Renal cortex interstitium (tissue), 11 donors: ENCODE measurements at regions not wholly inside any gene's neighbourhood (a gene's known extent, or its start where the extent isn't known, plus 50 kb on each side); places are given as distances from the start of the nearest gene placed in this dataset.
A peak's percentile ranks its signal among the peaks of the same experiment; 100 is the strongest.

Experiments
- DNase-seq, 11 donors: peaks; one replicate each; pipeline ENCODE4 v3.0.0-alpha.2; 2013; ENCODE audit warnings: low read depth in 9 of 11, low spot score in 4 of 11; ENCODE audit errors: extremely low read depth in 1 of 11

DNA sequence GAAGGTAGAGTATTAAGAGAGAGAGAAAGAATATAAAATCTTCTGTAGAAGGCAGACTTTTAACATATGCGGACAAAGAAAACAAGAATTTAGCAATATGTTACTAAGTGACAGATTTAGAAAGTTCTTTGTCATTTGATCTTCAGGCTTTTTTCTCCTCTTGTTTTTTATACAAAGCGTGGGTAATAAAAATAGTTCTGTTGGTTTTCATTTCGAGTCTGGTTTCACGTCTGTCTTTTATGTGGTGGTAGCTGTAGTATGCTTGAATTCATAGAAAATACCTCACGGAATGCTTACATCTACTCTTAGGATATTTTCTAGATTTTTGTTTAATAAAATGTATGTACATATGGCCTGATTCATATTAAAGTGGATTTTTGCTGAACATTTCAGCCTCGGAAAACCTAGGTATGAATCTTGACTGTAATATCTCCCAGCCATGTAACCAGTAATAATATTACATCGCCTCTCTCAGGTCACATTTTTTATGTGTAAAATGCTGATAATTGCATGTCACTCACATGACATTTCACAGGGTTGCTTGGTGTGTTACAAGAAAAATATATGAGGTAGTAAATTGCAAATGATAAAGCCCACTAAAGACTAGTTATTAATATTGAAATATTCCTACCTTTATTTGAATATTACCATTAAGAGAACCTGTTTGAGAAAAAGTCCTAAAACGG is 72.5 kb upstream of the TAF11L2 start:
- no peak for DNase-seq

DNA sequence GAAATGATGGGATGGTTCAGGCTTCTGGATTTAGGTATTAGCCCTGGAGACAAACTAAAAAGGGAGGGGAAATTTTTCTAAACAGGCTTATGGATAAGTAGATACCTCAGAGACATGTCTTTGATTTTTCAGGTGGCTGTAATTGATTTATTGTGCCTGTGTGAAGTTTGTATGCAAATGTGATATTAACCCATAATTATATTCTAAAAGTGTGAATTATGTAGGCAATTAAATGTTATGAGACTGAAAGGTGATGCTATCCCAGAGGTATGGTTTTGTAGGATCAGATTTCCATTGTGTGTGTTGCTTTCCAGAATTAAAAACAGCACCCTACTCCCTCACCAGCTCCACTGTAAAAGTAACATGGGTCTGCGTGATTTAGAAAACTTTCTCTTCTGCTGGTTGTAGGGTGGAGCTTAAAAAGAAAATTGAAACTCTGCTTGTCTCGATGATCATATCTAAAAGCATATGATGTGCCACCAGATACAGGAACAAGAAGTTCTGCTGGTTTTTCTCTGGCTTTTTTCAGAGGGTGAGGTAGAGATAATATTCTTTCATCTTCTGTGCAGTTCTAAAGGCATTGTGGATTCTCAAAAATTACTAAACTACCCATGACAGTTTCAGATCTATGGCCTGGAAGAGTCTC is 71.8 kb upstream of the TAF11L2 start:
- DNase-seq = no peak

- DNase-seq = no peak
Measured at GRCh38 chr5:17428176-17428800, 69.7 kb upstream of the TAF11L2 start.

DNA sequence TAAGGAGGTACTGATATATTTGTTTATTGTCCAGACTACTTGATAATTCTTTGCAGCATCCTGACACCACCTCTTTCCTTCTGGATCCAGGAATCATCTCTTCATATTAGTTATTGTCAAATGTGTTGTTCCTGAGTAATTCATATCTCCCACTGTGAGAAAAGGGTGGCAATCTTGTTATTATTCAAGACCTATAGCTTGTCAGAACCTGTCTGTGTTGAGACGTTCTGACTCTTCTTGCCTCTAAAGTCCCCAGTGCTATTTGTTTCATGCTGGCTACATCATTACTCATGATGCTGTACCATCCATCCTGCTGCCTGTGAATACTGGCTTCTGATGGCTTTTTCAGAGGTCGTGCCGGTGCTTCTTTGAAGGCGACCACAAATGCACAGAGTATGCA is 68.7 kb upstream of the TAF11L2 start:
- no peak for DNase-seq

GRCh38 chr5:17430241-17430640 is 67.8 kb upstream of the TAF11L2 start:
- DNase-seq = no peak

- no peak for DNase-seq
Measured at GRCh38 chr5:17431272-17432050, 66.6 kb upstream of the TAF11L2 start.

DNA sequence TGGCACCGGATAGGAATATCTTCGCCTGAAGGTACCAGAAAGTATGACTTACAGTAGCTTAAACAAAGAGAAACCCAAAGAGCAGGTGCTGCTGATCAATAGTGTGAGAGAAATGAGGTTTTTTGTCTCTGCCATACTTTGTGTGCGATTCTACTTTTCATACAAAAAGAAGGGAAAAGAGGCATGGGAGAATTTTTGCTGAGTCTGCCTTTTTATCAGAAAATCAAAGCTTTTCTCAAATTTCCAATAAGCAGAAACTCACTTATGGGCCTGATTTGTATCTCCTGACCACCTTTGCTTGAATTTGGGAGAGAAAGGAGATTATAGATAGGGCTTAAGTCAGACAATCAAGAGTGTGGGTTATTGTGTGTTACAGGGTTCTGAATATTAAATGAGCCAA is 65.5 kb upstream of the TAF11L2 start:
- DNase-seq = no peak

- no peak for DNase-seq
Measured at GRCh38 chr5:17433406-17433805, 64.6 kb upstream of the TAF11L2 start.

DNA sequence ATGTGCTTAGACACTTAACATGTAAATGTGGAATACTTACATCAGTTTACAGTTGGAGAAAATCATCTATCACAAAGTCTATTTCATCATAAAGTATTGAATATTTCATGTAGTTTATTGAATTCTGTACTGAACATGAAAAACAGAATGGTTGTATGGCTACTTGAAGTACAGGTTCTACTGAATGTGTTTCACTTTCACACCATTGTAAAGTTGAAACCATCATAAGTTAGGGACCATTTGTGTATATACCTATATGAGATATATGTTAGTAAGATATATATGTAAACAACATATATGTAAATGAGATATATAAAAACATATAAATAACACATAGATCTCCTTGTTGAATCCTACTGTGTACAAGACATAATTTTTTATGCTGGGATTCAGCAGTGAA is 63.0 kb upstream of the TAF11L2 start:
- no peak for DNase-seq

DNA sequence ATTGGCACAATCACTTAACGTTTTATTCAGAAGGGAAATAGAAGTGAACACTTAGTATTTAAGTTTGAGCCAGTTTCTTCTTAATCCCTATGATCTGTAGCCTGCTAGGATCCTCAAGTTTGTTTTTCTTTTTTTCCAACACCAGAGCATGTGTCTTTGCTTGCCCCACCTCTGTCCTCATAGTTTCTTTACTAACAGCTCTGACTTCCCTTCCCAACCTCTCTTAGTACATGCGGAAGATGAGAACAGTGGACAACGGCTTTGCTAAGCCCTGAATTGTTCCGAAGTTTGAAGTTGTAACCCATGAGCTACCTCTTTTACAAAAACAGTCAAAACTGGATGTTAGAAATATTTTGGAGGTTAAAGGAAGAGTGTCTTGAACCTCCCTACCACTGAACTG is 61.7 kb upstream of the TAF11L2 start:
- DNase-seq = no peak

DNA sequence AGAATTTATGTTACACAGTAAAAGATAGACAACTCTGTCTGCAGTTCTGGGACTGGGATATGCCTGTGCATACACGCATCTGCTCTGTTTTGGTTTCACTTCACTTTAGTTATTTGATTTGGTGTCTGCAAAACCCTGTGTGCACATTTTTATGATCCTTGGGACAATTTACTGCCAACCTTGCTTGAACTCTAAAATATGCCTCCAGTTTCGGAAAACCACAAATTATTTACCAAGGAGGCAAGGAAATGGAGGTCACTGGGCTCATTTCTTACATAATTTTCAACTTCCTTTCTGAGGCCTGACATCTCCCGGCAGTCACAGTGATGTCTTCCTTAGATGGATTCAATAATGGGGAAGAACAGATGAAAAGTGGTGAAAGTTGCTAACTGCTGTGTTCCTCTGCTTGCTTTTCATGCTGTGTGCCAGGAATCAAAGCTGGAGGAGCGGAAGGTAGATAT is 61.2 kb upstream of the TAF11L2 start:
- peak in 9 of 11 donors; percentile 40 to 79 (median 54) for DNase-seq

DNA sequence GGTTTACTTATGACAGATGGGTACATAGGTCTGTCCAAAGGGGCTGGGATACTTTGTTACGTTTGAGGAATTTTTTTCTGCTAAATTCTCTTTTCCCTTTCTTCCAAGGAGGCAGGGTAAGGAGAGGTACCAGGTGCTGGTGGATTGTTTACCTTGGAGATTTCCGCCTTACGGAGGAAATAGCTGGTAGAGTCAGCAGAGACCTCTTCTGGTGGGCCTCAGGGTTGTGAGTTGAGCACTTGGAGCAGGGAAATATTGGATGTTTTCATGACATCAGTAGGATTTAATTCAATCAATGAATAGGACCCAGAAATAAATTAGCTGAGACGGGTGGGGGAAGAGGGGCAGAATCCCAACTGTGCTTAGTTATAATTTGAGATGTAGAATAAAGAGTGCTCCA is 60.0 kb upstream of the TAF11L2 start:
- no peak for DNase-seq

- DNase-seq = no peak
Measured at GRCh38 chr5:17439956-17440355, 58.1 kb upstream of the TAF11L2 start.

DNA sequence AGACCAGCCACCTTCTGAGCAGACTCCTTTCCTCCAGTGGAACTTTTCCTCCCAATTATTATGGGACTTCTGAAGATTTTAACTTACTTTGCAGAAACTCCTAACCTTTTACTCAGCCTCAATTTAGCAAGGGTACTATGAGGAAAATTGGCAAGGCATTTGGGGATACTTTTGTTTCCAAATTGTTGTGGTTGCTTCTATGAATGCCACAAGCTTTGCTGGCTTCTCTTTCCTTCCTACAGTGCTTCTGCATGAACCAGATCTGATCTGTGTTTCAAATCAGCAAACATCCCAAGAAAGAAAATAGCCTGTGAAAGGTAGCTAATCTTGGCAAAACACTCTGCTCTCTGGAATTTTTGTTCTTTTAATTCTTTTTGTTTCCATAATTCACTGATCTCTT is 57.3 kb upstream of the TAF11L2 start:
- no peak for DNase-seq

DNA sequence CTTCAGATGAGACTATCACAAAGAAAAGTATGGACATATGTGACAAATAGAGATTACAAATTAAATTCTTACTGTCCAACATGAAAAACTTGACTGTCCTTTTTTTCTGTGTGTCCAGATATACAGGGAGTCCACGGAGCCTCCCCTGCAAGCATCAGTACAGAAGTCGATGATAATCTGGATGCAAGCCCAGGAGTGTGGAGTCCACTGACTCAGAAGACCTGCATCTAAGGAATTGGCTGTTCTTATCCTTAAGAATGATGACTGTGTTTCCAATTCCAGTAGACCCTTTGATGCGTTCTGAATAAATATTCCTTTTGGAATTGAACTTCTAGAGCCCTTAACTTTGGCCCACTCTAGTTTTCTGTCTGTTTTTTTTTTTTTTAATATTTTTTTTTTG is 56.7 kb upstream of the TAF11L2 start:
- no peak for DNase-seq

- DNase-seq = no peak
Measured at GRCh38 chr5:17443333-17444130, 54.5 kb upstream of the TAF11L2 start.

- DNase-seq = no peak
Measured at GRCh38 chr5:17444496-17444895, 53.5 kb upstream of the TAF11L2 start.

DNA sequence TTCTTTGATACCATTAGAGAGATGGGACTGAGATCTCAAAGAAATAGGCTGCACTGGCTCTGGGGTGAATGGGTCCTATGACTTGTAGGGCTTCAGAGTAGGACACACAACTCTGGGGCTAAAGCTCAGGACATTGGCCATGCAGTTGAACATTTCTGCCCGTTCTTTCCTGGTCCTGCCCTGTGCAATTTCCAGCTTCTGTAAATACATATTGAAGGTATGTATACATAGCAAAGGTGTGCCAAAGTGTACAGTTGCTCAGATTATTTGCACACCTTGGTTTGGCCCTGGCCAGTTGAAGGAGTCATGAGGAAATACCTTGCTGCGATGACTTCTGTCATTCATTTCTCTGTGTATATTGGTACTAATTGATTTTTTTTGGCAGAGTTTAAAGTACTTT is 52.8 kb upstream of the TAF11L2 start:
- DNase-seq = no peak
